K562 (cell line): ENCODE measurements at regions not wholly inside any gene's neighbourhood (a gene's known extent, or its start where the extent isn't known, plus 50 kb on each side); places are given as distances from the start of the nearest gene placed in this dataset.

Source experiments
- CC2D1A ChIP-seq: fragments of 450-650 bp; IDR thresholded peaks from 2 replicates; pipeline ENCODE4 v1.6.1; 2017; ENCODE audit warnings: mild to moderate bottlenecking
- CHD2 ChIP-seq: IDR thresholded peaks from 2 replicates; pipeline ENCODE4 v1.6.1; 2011; ENCODE audit warnings: low read depth, low read length
- HOXB6 ChIP-seq: fragments of 250-450 bp; sonication (Bioruptor Pico); IDR thresholded peaks from 2 replicates; pipeline ENCODE4 v1.5.1; 2022; ENCODE audit warnings: mild to moderate bottlenecking, borderline replicate concordance
- MEF2D ChIP-seq: conservative IDR thresholded peaks from 2 replicates; pipeline ENCODE4 v1.6.1; 2016; ENCODE audit warnings: low read depth, missing genetic modification characterization, missing compliant biosample characterization
- NFE2L1 ChIP-seq: fragments of 450-650 bp; IDR thresholded peaks from 2 replicates; pipeline ENCODE4 v1.6.1; 2016; ENCODE audit warnings: missing genetic modification characterization, low read depth, mild to moderate bottlenecking, missing compliant biosample characterization, moderate library complexity, borderline replicate concordance
- PTBP1 ChIP-seq: fragments of 200-400 bp; formaldehyde crosslinking; IDR thresholded peaks from 2 replicates; pipeline ENCODE4 v1.6.1; 2017; ENCODE audit warnings: low read depth, low read length
- ZKSCAN1 ChIP-seq: fragments of 150-350 bp; IDR thresholded peaks from 2 replicates; pipeline ENCODE4 v1.6.1; 2016; ENCODE audit warnings: low read depth, low read length
- ZNF232 ChIP-seq: sonication (generic); formaldehyde crosslinking; IDR thresholded peaks from 2 replicates; pipeline ENCODE4 v1.8.0; 2022; ENCODE audit warnings: mild to moderate bottlenecking, missing genetic modification reagents
- TF ChIP-seq, protein P1 (sequence below): fragments of 450-650 bp; IDR thresholded peaks from 2 replicates; pipeline ENCODE4 v1.6.1; 2016; ENCODE audit warnings: mild to moderate bottlenecking, moderate library complexity
- TF ChIP-seq, protein P2 (sequence below): sonication (generic); formaldehyde crosslinking; IDR thresholded peaks from 2 replicates; pipeline ENCODE4 v1.8.0; 2022; ENCODE audit warnings: mild to moderate bottlenecking, missing genetic modification reagents, borderline replicate concordance
- TF ChIP-seq, protein P3 (sequence below), 2 experiments: fragments of 450-650 bp in 1 of 2; IDR thresholded peaks; 2 replicates each; pipeline ENCODE4 v1.6.1; 2011 to 2017; ENCODE audit warnings: low read depth in 2 of 2, antibody characterized with exemption in 1 of 2, borderline replicate concordance in 1 of 2, low read length in 1 of 2, mild to moderate bottlenecking in 1 of 2, mixed read lengths in 1 of 2; ENCODE audit not compliant: control insufficient read depth in 1 of 2

DNA sequence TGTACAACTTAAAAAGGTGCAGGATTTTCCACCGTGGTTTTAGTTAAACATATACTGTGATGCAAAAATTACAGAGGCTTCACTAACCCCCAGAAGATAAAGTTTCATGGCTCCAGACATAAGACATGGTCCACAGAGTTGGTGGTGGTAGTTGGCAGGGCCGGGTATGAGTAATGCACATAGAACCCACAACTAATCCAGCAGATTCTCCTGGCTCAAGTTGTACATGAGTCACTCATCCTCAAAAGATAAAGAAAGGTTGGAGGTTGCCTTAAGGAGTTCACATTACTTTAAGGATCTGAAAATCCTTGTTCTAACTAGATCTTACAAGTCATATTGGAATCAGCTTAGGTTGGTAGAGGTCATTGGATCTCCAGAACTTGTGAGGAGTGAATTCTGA is 98.3 kb upstream of the ZBTB20 start (continued):
- TF ChIP-seq, protein P1, sequence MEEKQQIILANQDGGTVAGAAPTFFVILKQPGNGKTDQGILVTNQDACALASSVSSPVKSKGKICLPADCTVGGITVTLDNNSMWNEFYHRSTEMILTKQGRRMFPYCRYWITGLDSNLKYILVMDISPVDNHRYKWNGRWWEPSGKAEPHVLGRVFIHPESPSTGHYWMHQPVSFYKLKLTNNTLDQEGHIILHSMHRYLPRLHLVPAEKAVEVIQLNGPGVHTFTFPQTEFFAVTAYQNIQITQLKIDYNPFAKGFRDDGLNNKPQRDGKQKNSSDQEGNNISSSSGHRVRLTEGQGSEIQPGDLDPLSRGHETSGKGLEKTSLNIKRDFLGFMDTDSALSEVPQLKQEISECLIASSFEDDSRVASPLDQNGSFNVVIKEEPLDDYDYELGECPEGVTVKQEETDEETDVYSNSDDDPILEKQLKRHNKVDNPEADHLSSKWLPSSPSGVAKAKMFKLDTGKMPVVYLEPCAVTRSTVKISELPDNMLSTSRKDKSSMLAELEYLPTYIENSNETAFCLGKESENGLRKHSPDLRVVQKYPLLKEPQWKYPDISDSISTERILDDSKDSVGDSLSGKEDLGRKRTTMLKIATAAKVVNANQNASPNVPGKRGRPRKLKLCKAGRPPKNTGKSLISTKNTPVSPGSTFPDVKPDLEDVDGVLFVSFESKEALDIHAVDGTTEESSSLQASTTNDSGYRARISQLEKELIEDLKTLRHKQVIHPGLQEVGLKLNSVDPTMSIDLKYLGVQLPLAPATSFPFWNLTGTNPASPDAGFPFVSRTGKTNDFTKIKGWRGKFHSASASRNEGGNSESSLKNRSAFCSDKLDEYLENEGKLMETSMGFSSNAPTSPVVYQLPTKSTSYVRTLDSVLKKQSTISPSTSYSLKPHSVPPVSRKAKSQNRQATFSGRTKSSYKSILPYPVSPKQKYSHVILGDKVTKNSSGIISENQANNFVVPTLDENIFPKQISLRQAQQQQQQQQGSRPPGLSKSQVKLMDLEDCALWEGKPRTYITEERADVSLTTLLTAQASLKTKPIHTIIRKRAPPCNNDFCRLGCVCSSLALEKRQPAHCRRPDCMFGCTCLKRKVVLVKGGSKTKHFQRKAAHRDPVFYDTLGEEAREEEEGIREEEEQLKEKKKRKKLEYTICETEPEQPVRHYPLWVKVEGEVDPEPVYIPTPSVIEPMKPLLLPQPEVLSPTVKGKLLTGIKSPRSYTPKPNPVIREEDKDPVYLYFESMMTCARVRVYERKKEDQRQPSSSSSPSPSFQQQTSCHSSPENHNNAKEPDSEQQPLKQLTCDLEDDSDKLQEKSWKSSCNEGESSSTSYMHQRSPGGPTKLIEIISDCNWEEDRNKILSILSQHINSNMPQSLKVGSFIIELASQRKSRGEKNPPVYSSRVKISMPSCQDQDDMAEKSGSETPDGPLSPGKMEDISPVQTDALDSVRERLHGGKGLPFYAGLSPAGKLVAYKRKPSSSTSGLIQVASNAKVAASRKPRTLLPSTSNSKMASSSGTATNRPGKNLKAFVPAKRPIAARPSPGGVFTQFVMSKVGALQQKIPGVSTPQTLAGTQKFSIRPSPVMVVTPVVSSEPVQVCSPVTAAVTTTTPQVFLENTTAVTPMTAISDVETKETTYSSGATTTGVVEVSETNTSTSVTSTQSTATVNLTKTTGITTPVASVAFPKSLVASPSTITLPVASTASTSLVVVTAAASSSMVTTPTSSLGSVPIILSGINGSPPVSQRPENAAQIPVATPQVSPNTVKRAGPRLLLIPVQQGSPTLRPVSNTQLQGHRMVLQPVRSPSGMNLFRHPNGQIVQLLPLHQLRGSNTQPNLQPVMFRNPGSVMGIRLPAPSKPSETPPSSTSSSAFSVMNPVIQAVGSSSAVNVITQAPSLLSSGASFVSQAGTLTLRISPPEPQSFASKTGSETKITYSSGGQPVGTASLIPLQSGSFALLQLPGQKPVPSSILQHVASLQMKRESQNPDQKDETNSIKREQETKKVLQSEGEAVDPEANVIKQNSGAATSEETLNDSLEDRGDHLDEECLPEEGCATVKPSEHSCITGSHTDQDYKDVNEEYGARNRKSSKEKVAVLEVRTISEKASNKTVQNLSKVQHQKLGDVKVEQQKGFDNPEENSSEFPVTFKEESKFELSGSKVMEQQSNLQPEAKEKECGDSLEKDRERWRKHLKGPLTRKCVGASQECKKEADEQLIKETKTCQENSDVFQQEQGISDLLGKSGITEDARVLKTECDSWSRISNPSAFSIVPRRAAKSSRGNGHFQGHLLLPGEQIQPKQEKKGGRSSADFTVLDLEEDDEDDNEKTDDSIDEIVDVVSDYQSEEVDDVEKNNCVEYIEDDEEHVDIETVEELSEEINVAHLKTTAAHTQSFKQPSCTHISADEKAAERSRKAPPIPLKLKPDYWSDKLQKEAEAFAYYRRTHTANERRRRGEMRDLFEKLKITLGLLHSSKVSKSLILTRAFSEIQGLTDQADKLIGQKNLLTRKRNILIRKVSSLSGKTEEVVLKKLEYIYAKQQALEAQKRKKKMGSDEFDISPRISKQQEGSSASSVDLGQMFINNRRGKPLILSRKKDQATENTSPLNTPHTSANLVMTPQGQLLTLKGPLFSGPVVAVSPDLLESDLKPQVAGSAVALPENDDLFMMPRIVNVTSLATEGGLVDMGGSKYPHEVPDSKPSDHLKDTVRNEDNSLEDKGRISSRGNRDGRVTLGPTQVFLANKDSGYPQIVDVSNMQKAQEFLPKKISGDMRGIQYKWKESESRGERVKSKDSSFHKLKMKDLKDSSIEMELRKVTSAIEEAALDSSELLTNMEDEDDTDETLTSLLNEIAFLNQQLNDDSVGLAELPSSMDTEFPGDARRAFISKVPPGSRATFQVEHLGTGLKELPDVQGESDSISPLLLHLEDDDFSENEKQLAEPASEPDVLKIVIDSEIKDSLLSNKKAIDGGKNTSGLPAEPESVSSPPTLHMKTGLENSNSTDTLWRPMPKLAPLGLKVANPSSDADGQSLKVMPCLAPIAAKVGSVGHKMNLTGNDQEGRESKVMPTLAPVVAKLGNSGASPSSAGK: no peak
- TF ChIP-seq CC2D1A: no peak
- no peak for TF ChIP-seq ZNF232 (CRISPR knock-in tag)
- no peak for TF ChIP-seq CHD2
- no peak for TF ChIP-seq PTBP1
- TF ChIP-seq MEF2D (tag): no peak
- TF ChIP-seq, protein P2, sequence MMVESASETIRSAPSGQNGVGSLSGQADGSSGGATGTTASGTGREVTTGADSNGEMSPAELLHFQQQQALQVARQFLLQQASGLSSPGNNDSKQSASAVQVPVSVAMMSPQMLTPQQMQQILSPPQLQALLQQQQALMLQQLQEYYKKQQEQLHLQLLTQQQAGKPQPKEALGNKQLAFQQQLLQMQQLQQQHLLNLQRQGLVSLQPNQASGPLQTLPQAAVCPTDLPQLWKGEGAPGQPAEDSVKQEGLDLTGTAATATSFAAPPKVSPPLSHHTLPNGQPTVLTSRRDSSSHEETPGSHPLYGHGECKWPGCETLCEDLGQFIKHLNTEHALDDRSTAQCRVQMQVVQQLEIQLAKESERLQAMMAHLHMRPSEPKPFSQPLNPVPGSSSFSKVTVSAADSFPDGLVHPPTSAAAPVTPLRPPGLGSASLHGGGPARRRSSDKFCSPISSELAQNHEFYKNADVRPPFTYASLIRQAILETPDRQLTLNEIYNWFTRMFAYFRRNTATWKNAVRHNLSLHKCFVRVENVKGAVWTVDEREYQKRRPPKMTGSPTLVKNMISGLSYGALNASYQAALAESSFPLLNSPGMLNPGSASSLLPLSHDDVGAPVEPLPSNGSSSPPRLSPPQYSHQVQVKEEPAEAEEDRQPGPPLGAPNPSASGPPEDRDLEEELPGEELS (CRISPR knock-in tag): no peak
- TF ChIP-seq HOXB6 (CRISPR knock-in tag): no peak
- no peak for TF ChIP-seq ZKSCAN1
- no peak for TF ChIP-seq NFE2L1
- TF ChIP-seq, protein P3, sequence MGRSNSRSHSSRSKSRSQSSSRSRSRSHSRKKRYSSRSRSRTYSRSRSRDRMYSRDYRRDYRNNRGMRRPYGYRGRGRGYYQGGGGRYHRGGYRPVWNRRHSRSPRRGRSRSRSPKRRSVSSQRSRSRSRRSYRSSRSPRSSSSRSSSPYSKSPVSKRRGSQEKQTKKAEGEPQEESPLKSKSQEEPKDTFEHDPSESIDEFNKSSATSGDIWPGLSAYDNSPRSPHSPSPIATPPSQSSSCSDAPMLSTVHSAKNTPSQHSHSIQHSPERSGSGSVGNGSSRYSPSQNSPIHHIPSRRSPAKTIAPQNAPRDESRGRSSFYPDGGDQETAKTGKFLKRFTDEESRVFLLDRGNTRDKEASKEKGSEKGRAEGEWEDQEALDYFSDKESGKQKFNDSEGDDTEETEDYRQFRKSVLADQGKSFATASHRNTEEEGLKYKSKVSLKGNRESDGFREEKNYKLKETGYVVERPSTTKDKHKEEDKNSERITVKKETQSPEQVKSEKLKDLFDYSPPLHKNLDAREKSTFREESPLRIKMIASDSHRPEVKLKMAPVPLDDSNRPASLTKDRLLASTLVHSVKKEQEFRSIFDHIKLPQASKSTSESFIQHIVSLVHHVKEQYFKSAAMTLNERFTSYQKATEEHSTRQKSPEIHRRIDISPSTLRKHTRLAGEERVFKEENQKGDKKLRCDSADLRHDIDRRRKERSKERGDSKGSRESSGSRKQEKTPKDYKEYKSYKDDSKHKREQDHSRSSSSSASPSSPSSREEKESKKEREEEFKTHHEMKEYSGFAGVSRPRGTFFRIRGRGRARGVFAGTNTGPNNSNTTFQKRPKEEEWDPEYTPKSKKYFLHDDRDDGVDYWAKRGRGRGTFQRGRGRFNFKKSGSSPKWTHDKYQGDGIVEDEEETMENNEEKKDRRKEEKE (IDR thresholded peaks at IDR 0.05; ENCODE audit: borderline replicate concordance in 1 of 2, control insufficient read depth in 1 of 2, low read depth in 2 of 2, low read length in 1 of 2): no peak
